HepG2 (cell line): ENCODE measurements at regions not wholly inside any gene's neighbourhood (a gene's known extent, or its start where the extent isn't known, plus 50 kb on each side); places are given as distances from the start of the nearest gene placed in this dataset.

Experiments used
- ATAC-seq: fragments of 200-7000 bp; cut with Tn5 transposase; 3 replicates; pipeline ENCODE4 v1.9.1; 2020; ENCODE audit warnings: mild to moderate bottlenecking, moderate library complexity
- BruUV-seq: library from RNA; stranded (reverse); fragments of 400-500 nt; replicated peaks from 2 replicates; lab custom pipeline; 2021; lab: Mats Ljungman, UMichigan
- CTCF ChIA-PET: fragments of 300-600 bp; formaldehyde crosslinking; extraction: SDS; loops from one replicate; lab custom pipeline; 2021; ENCODE audit warnings: low total read pairs, inconsistent platforms, low intra/inter-chr PET ratio; lab: Yijun Ruan, JAX
- POLR2A ChIA-PET: fragments of 350-600 bp; sonication (Branson Sonifier 250); formaldehyde crosslinking; loops from one replicate; lab custom pipeline; 2020; ENCODE audit warnings: antibody characterized with exemption, inconsistent platforms; lab: Yijun Ruan, JAX
- DNase-seq: peaks from one replicate; pipeline ENCODE4 v3.0.0-alpha.2; 2015; ENCODE audit warnings: low spot score
- FAIRE-seq: peaks from 3 replicates; lab custom pipeline; 2011; peaks lifted over from hg19 to GRCh38; lab: Jason Lieb, UNC
- H2AFZ ChIP-seq: one replicate; pipeline ENCODE4 v1.6.1; 2011; ENCODE audit warnings: low read length, inconsistent platforms
- H3K27ac ChIP-seq: fragments of 300-600 bp; 3 replicates; pipeline ENCODE4 v1.8.0; 2011; ENCODE audit warnings: mixed run types, mild to moderate bottlenecking, mixed read lengths, low read length, inconsistent platforms; ENCODE audit not compliant: insufficient read depth; ENCODE audit errors: extremely low read length
- H3K27me3 ChIP-seq, 2 experiments: fragments of 200-600 bp in 1 of 2; 2 replicates in 1 of 2; 3 replicates in 1 of 2; pipeline versions ENCODE4 v1.6.0 to v1.8.0; 2011; ENCODE audit warnings: low read length in 2 of 2, mild to moderate bottlenecking in 2 of 2, moderate library complexity in 2 of 2, inconsistent platforms in 1 of 2; ENCODE audit not compliant: insufficient read depth in 2 of 2, control insufficient read depth in 1 of 2
- H3K36me3 ChIP-seq, 2 experiments: fragments of 200-600 bp in 1 of 2; replicated peaks in 1 of 2; 2 replicates in 1 of 2; 3 replicates in 1 of 2; pipeline versions ENCODE4 v1.5.1 to v1.8.0; 2011; ENCODE audit warnings: low read length in 2 of 2, inconsistent platforms in 1 of 2; ENCODE audit not compliant: insufficient read depth in 2 of 2, control insufficient read depth in 1 of 2
- H3K4me1 ChIP-seq: 2 replicates; pipeline ENCODE4 v1.5.1; 2012; ENCODE audit warnings: low read length, inconsistent platforms; ENCODE audit not compliant: insufficient read depth
- H3K4me2 ChIP-seq: 2 replicates; pipeline ENCODE4 v1.6.0; 2011; ENCODE audit warnings: low read depth, low read length, inconsistent platforms
- H3K4me3 ChIP-seq, 3 experiments: fragments of 200-600 bp in 1 of 3; sonication (generic), shearing (Covaris generic) in 1 of 3; replicated peaks in 1 of 3; 2 replicates each; pipeline ENCODE4 v1.5.1; 2011 to 2016; ENCODE audit warnings: low read length in 3 of 3, inconsistent platforms in 2 of 3, low read depth in 2 of 3, mild to moderate bottlenecking in 2 of 3, control low read depth in 1 of 3, mixed read lengths in 1 of 3; ENCODE audit not compliant: insufficient read depth in 1 of 3
- H3K79me2 ChIP-seq: one replicate; pipeline ENCODE4 v1.6.1; 2011; ENCODE audit warnings: low read length, inconsistent platforms; ENCODE audit not compliant: insufficient read depth
- H3K9ac ChIP-seq: 2 replicates; pipeline ENCODE4 v1.6.0; 2011; ENCODE audit warnings: mild to moderate bottlenecking, low read depth, low read length, inconsistent platforms; ENCODE audit not compliant: insufficient read depth
- H3K9me3 ChIP-seq: 2 replicates; pipeline ENCODE4 v1.5.1; 2012; ENCODE audit warnings: mild to moderate bottlenecking, low read length
- H4K20me1 ChIP-seq: 2 replicates; pipeline ENCODE4 v1.6.0; 2011; ENCODE audit warnings: inconsistent platforms, mild to moderate bottlenecking, low read length, moderate library complexity; ENCODE audit not compliant: insufficient read depth
- LCORL ChIP-seq, 2 experiments: fragments of 450-650 bp in 1 of 2; sonication (generic) in 1 of 2; formaldehyde crosslinking in 1 of 2; IDR thresholded peaks; 2 replicates each; pipeline versions ENCODE4 v1.5.0 to v1.6.1; 2017 to 2020; ENCODE audit warnings: antibody characterized with exemption in 1 of 2, missing genetic modification reagents in 1 of 2
- ZFP36 ChIP-seq: fragments of 150-350 bp; IDR thresholded peaks from 2 replicates; pipeline ENCODE4 v1.6.1; 2018; ENCODE audit warnings: borderline replicate concordance, low read length, low read depth; ENCODE audit not compliant: partially characterized antibody
- WGBS: methylation state at CpG from one replicate; pipeline ENCODE4 v1.1.6; 2017; ENCODE audit warnings: low lambda C conversion rate; 5-methylcytosine and 5-hydroxymethylcytosine counted together
- in situ Hi-C: cut with HindIII; loops from 2 replicates; pipeline ENCODE4 v1.10.0; 2017; ENCODE audit warnings: low pct_unique_long_range_greater_than_20kb; ENCODE audit not compliant: extremely low pct_ligation_motif_present
- intact Hi-C: fragments of 100-400 bp; cut with micrococcal nuclease; formaldehyde crosslinking; loops from one replicate; pipeline ENCODE4 v1.10.0; 2022; ENCODE audit not compliant: unreplicated experiment
- TF ChIP-seq, protein P1 (sequence below): sonication (generic); formaldehyde crosslinking; IDR thresholded peaks from 2 replicates; pipeline ENCODE4 v1.5.1; 2020; ENCODE audit warnings: missing genetic modification reagents, mild to moderate bottlenecking, borderline replicate concordance
- TF ChIP-seq, protein P2 (sequence below): sonication (generic); formaldehyde crosslinking; IDR thresholded peaks from 2 replicates; pipeline ENCODE4 v1.4.0; 2020; ENCODE audit warnings: missing genetic modification reagents, borderline replicate concordance
- TF ChIP-seq, protein P3 (sequence below): sonication (generic); formaldehyde crosslinking; conservative IDR thresholded peaks from 2 replicates; pipeline ENCODE4 v1.8.0; 2022; ENCODE audit warnings: mild to moderate bottlenecking, moderate library complexity, missing genetic modification reagents

DNA sequence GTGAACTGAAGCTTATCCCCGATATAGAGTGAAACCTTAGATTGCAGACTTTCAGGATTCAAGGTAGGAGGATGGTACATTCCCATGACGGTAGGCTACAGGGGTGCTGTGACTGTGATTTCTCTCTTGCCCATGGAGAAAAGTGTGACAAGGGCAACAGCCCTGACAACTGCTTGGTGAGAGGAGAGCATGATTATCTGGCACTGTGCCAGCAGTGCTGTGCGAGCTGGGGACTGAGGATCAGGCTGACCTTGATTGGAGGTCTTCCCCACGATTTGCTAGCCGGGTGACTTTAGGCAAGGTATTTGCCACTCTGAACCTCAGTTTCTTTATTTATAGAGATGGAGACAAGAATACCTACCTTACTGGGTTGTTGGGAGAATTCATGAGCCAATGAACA lies 229.5 kb downstream of the PTEN start:
- peaks cover 0 to 1% of the 10 kb centered on the region in 2 experiments; a peak in 1 of 5 replicates for H3K27me3 ChIP-seq
- DNase-seq, result no peak
- H3K9ac ChIP-seq, result no peak overlapping the region
- CTCF ChIA-PET, result no interaction called here
- no peak overlapping the region for H3K4me2 ChIP-seq
- no peak overlapping the region for H3K27ac ChIP-seq
- peaks cover 13% of the 10 kb centered on the region for H3K4me1 ChIP-seq
- H3K36me3 ChIP-seq, result no peaks in the 10 kb centered on the region
- TF ChIP-seq ZFP36 (no peak), LCORL (IDR thresholded peaks at IDR 0.05) (peak; percentile 98), LCORL (CRISPR knock-in tag; IDR thresholded peaks at IDR 0.05) (no peak)
- H4K20me1 ChIP-seq, result no peaks in the 10 kb centered on the region
- no peak overlapping the region for H2AFZ ChIP-seq
- 28% methylated on average over 5 of the region's 5 CpGs for WGBS
- FAIRE-seq, result no peak
- POLR2A ChIA-PET, result no interaction called here
- intact Hi-C loops (no loop called here), in situ Hi-C loops (no loop called here)
- BruUV-seq, result no TSS peak
- no peaks in the 10 kb centered on the region for H3K9me3 ChIP-seq
- no peak for ATAC-seq
- no peak overlapping the region for H3K4me3 ChIP-seq
- no peaks in the 10 kb centered on the region for H3K79me2 ChIP-seq

DNA sequence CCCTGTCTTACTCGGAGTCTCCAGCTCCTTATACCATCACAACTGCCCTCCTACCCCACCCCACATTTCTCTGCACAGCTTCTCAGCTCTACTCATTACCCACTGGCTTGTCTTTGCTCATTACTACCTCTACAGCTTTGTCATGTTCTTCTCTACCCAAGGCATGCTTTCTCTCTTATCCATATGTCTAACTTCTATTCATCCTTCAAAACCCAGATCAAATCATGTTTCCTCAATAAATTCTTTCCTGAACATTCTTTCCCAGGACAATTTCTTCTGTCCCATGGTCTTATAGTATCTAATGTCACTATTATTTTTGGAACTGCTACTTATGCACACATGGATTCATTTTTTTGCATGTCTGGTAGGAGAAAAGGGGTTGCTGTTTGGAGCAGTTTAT lies 231.4 kb downstream of the PTEN start:
- no TSS peak for BruUV-seq
- TF ChIP-seq, protein P1, sequence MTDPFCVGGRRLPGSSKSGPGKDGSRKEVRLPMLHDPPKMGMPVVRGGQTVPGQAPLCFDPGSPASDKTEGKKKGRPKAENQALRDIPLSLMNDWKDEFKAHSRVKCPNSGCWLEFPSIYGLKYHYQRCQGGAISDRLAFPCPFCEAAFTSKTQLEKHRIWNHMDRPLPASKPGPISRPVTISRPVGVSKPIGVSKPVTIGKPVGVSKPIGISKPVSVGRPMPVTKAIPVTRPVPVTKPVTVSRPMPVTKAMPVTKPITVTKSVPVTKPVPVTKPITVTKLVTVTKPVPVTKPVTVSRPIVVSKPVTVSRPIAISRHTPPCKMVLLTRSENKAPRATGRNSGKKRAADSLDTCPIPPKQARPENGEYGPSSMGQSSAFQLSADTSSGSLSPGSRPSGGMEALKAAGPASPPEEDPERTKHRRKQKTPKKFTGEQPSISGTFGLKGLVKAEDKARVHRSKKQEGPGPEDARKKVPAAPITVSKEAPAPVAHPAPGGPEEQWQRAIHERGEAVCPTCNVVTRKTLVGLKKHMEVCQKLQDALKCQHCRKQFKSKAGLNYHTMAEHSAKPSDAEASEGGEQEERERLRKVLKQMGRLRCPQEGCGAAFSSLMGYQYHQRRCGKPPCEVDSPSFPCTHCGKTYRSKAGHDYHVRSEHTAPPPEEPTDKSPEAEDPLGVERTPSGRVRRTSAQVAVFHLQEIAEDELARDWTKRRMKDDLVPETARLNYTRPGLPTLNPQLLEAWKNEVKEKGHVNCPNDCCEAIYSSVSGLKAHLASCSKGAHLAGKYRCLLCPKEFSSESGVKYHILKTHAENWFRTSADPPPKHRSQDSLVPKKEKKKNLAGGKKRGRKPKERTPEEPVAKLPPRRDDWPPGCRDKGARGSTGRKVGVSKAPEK, result no peak
- TF ChIP-seq, protein P2, sequence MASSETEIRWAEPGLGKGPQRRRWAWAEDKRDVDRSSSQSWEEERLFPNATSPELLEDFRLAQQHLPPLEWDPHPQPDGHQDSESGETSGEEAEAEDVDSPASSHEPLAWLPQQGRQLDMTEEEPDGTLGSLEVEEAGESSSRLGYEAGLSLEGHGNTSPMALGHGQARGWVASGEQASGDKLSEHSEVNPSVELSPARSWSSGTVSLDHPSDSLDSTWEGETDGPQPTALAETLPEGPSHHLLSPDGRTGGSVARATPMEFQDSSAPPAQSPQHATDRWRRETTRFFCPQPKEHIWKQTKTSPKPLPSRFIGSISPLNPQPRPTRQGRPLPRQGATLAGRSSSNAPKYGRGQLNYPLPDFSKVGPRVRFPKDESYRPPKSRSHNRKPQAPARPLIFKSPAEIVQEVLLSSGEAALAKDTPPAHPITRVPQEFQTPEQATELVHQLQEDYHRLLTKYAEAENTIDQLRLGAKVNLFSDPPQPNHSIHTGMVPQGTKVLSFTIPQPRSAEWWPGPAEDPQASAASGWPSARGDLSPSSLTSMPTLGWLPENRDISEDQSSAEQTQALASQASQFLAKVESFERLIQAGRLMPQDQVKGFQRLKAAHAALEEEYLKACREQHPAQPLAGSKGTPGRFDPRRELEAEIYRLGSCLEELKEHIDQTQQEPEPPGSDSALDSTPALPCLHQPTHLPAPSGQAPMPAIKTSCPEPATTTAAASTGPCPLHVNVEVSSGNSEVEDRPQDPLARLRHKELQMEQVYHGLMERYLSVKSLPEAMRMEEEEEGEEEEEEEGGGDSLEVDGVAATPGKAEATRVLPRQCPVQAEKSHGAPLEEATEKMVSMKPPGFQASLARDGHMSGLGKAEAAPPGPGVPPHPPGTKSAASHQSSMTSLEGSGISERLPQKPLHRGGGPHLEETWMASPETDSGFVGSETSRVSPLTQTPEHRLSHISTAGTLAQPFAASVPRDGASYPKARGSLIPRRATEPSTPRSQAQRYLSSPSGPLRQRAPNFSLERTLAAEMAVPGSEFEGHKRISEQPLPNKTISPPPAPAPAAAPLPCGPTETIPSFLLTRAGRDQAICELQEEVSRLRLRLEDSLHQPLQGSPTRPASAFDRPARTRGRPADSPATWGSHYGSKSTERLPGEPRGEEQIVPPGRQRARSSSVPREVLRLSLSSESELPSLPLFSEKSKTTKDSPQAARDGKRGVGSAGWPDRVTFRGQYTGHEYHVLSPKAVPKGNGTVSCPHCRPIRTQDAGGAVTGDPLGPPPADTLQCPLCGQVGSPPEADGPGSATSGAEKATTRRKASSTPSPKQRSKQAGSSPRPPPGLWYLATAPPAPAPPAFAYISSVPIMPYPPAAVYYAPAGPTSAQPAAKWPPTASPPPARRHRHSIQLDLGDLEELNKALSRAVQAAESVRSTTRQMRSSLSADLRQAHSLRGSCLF, result no peak
- TF ChIP-seq, protein P3, sequence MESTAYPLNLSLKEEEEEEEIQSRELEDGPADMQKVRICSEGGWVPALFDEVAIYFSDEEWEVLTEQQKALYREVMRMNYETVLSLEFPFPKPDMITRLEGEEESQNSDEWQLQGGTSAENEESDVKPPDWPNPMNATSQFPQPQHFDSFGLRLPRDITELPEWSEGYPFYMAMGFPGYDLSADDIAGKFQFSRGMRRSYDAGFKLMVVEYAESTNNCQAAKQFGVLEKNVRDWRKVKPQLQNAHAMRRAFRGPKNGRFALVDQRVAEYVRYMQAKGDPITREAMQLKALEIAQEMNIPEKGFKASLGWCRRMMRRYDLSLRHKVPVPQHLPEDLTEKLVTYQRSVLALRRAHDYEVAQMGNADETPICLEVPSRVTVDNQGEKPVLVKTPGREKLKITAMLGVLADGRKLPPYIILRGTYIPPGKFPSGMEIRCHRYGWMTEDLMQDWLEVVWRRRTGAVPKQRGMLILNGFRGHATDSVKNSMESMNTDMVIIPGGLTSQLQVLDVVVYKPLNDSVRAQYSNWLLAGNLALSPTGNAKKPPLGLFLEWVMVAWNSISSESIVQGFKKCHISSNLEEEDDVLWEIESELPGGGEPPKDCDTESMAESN (CRISPR knock-in tag), result no peak

More for the DNA sequence above, 231.4 kb downstream of the PTEN start:
- POLR2A ChIA-PET, result no interaction called here
- DNase-seq (no peak), ATAC-seq (no peak), FAIRE-seq (no peak)
- H4K20me1 ChIP-seq, result no peaks in the 10 kb centered on the region
- in situ Hi-C loops, result no loop called here
- no peak overlapping the region for H3K9ac ChIP-seq
- H2AFZ ChIP-seq, result no peak overlapping the region
- H3K9me3 ChIP-seq, result no peaks in the 10 kb centered on the region
- intact Hi-C loops, result no loop called here
- no peaks in the 10 kb centered on the region for H3K36me3 ChIP-seq
- 68% methylated on average over 1 of the region's 1 CpG for WGBS
- no peak overlapping the region for H3K4me3 ChIP-seq
- H3K27ac ChIP-seq, result no peak overlapping the region
- H3K4me2 ChIP-seq, result no peak overlapping the region
- peaks cover 13% of the 10 kb centered on the region for H3K4me1 ChIP-seq
- CTCF ChIA-PET, result no interaction called here
- H3K79me2 ChIP-seq, result no peaks in the 10 kb centered on the region
- H3K27me3 ChIP-seq, result peaks cover 0 to 1% of the 10 kb centered on the region in 2 experiments; a peak in 1 of 5 replicates
